ENCODE measurements at regions not wholly inside any gene's neighbourhood (a gene's known extent, or its start where the extent isn't known, plus 50 kb on each side); places are given as distances from the start of the nearest gene placed in this dataset.

DNA sequence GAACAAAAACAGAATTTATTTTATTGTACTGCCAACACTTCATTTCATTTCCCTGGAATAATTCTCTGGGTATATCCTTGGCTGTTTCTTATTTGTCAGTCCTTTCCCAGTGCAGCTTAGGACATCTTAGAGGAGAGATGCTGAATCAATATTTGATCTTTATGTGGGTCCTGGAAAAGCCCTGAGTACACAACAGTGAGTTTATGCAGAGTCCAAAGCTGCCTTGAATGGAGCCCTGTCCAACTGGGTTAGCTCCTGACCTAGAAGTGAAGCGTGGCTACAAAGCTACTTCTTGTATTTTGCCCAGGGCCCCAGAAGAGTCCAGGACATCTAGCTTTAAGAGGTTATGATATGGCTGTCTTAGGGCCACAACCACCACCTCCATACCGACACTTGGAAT lies 378.0 kb upstream of the FAT3 start:
- Histone ChIP-seq H3K4me3 (ENCODE audit: low read length) (no peak overlapping the region), H3K9me3 (ENCODE audit: control insufficient read depth, insufficient read depth, low read length) (peaks cover 3% of the 10 kb centered on the region), H3K27ac (ENCODE audit: low read length) (no peak overlapping the region), H3K36me3 (ENCODE audit: control insufficient read depth, insufficient read depth, low read length) (no peaks in the 10 kb centered on the region), H3K27me3 (ENCODE audit: control insufficient read depth, insufficient read depth, low read length) (no peaks in the 10 kb centered on the region), H3K4me1 (ENCODE audit: control insufficient read depth, insufficient read depth, low read length) (no peaks in the 10 kb centered on the region)
- TF ChIP-seq, protein P1, sequence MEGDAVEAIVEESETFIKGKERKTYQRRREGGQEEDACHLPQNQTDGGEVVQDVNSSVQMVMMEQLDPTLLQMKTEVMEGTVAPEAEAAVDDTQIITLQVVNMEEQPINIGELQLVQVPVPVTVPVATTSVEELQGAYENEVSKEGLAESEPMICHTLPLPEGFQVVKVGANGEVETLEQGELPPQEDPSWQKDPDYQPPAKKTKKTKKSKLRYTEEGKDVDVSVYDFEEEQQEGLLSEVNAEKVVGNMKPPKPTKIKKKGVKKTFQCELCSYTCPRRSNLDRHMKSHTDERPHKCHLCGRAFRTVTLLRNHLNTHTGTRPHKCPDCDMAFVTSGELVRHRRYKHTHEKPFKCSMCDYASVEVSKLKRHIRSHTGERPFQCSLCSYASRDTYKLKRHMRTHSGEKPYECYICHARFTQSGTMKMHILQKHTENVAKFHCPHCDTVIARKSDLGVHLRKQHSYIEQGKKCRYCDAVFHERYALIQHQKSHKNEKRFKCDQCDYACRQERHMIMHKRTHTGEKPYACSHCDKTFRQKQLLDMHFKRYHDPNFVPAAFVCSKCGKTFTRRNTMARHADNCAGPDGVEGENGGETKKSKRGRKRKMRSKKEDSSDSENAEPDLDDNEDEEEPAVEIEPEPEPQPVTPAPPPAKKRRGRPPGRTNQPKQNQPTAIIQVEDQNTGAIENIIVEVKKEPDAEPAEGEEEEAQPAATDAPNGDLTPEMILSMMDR (IDR thresholded peaks at IDR 0.05), result no peak
- Mint-ChIP-seq H3K4me1 (no peaks in the 10 kb centered on the region), H3K36me3 (no peaks in the 10 kb centered on the region), H3K27ac (no peak overlapping the region), H3K4me3 (no peak overlapping the region), H3K9me3 (peaks cover 9 to 11% of the 10 kb centered on the region in 2 donors), H3K27me3 (ENCODE audit: low read depth in 2 of 2) (no peaks in the 10 kb centered on the region)
- DNase-seq (no peak), ATAC-seq (no peak)
- WGBS (ENCODE audit: insufficient coverage), result 76% methylated on average over 2 of the region's 2 CpGs
- intact Hi-C loops (cut with micrococcal nuclease), result no loop called here

DNA sequence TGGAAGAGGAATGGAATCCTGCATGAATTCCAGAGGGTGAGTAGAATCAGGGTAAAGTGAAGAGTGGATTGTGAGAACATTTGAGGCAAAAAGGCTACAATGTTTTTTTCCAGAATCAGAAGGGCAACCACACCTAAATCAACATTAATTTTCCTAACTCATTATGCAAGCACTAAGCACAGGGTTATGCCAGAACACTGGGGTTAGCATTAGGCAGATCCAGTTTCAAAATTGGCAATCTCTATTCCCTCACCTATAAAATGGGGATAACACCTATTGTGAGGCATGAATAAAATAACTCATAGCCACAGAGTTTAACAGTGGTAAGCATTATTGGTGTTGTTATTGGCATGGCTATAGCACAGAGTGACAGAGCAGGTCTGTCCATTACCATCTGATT lies 378.6 kb upstream of the FAT3 start:
- intact Hi-C loops (cut with micrococcal nuclease), result no loop called here
- TF ChIP-seq, protein P1 (IDR thresholded peaks at IDR 0.05), result no peak
- H3K27ac Mint-ChIP-seq, result no peak overlapping the region
- Histone ChIP-seq H3K36me3 (ENCODE audit: control insufficient read depth, insufficient read depth, low read length) (no peaks in the 10 kb centered on the region), H3K4me1 (ENCODE audit: control insufficient read depth, insufficient read depth, low read length) (no peaks in the 10 kb centered on the region), H3K27ac (ENCODE audit: low read length) (no peak overlapping the region), H3K9me3 (ENCODE audit: control insufficient read depth, insufficient read depth, low read length) (peaks cover 3% of the 10 kb centered on the region), H3K27me3 (ENCODE audit: control insufficient read depth, insufficient read depth, low read length) (no peaks in the 10 kb centered on the region), H3K4me3 (ENCODE audit: low read length) (no peak overlapping the region)
- H3K9me3 Mint-ChIP-seq, result peaks cover 7 to 11% of the 10 kb centered on the region in 2 donors
- DNase-seq (no peak), ATAC-seq (no peak)
- H3K4me1 Mint-ChIP-seq, result no peaks in the 10 kb centered on the region
- H3K36me3 Mint-ChIP-seq, result no peaks in the 10 kb centered on the region
- H3K4me3 Mint-ChIP-seq, result no peak overlapping the region
- H3K27me3 Mint-ChIP-seq (ENCODE audit: low read depth in 2 of 2), result no peaks in the 10 kb centered on the region

- H3K27me3 Mint-ChIP-seq (ENCODE audit: low read depth in 2 of 2), result no peaks in the 10 kb centered on the region
Measured at GRCh38 chr11:91840640-91841240, 383.9 kb upstream of the FAT3 start.

More at GRCh38 chr11:91840640-91841240, 383.9 kb upstream of the FAT3 start:
- Mint-ChIP-seq H3K36me3 (no peaks in the 10 kb centered on the region), H3K4me3 (no peak overlapping the region), H3K4me1 (no peaks in the 10 kb centered on the region), H3K27ac (no peak overlapping the region), H3K9me3 (peaks cover 8 to 9% of the 10 kb centered on the region in 2 donors)
- ATAC-seq (no peak), DNase-seq (no peak)
- no peak overlapping the region for H3K27ac ChIP-seq (ENCODE audit: low read length)
- intact Hi-C loops (cut with micrococcal nuclease), result no loop called here
- no peak overlapping the region for H3K4me3 ChIP-seq (ENCODE audit: low read length)
- no peaks in the 10 kb centered on the region for H3K27me3 ChIP-seq (ENCODE audit: control insufficient read depth, insufficient read depth, low read length)
- WGBS (ENCODE audit: insufficient coverage), result 81% methylated on average over 4 of the region's 4 CpGs
- no peaks in the 10 kb centered on the region for H3K9me3 ChIP-seq (ENCODE audit: control insufficient read depth, insufficient read depth, low read length)
- TF ChIP-seq, protein P1 (IDR thresholded peaks at IDR 0.05), result no peak
- H3K36me3 ChIP-seq (ENCODE audit: control insufficient read depth, insufficient read depth, low read length), result no peaks in the 10 kb centered on the region
- no peaks in the 10 kb centered on the region for H3K4me1 ChIP-seq (ENCODE audit: control insufficient read depth, insufficient read depth, low read length)

Data from natural killer cell (primary cell).